Endodermal cell (in vitro differentiated cells): ENCODE measurements at regions not wholly inside any gene's neighbourhood (a gene's known extent, or its start where the extent isn't known, plus 50 kb on each side); places are given as distances from the start of the nearest gene placed in this dataset.
A peak's percentile ranks its signal among the peaks of the same experiment; 100 is the strongest.

Experiments
- DNase-seq: peaks from one replicate; pipeline ENCODE4 v3.0.0-alpha.2; 2017
- H3K27ac ChIP-seq: 2 replicates; pipeline ENCODE4 v1.5.1; 2013; ENCODE audit warnings: mild to moderate bottlenecking, low read depth, low read length, moderate library complexity
- H3K27me3 ChIP-seq: 2 replicates; pipeline ENCODE4 v1.6.1; 2013; ENCODE audit warnings: mild to moderate bottlenecking, low read length, moderate library complexity; ENCODE audit not compliant: insufficient read depth, control insufficient read depth, poor library complexity, severe bottlenecking
- H3K36me3 ChIP-seq: 2 replicates; pipeline ENCODE4 v1.7.0; 2013; ENCODE audit warnings: mild to moderate bottlenecking, low read length, moderate library complexity; ENCODE audit not compliant: control insufficient read depth, insufficient read depth
- H3K4me1 ChIP-seq: one replicate; pipeline ENCODE4 v1.7.0; 2013; ENCODE audit warnings: low read length; ENCODE audit not compliant: control insufficient read depth, insufficient read depth
- H3K4me3 ChIP-seq: 2 replicates; pipeline ENCODE4 v1.5.1; 2013; ENCODE audit warnings: mild to moderate bottlenecking, low read length, moderate library complexity
- H3K9ac ChIP-seq: 2 replicates; pipeline ENCODE4 v1.6.1; 2013; ENCODE audit warnings: mild to moderate bottlenecking, low read length, moderate library complexity; ENCODE audit not compliant: poor library complexity, severe bottlenecking; ENCODE audit errors: extremely low read depth
- H3K9me3 ChIP-seq: 2 replicates; pipeline ENCODE4 v1.6.1; 2013; ENCODE audit warnings: mild to moderate bottlenecking, low read length, moderate library complexity; ENCODE audit not compliant: control insufficient read depth
- H3K27ac Mint-ChIP-seq: 2 replicates; pipeline ENCODE4 v1.8.0; 2020; ENCODE audit warnings: mixed read lengths
- H3K27me3 Mint-ChIP-seq: 2 replicates; pipeline ENCODE4 v1.8.0; 2021; ENCODE audit warnings: mild to moderate bottlenecking, mixed read lengths; ENCODE audit not compliant: insufficient read depth
- H3K36me3 Mint-ChIP-seq: 2 replicates; pipeline ENCODE4 v1.8.0; 2020; ENCODE audit warnings: low read depth, mixed read lengths
- H3K4me1 Mint-ChIP-seq: 2 replicates; pipeline ENCODE4 v1.8.0; 2020; ENCODE audit warnings: mixed read lengths
- H3K4me3 Mint-ChIP-seq: 2 replicates; pipeline ENCODE4 v1.8.0; 2020; ENCODE audit warnings: mild to moderate bottlenecking, moderate library complexity, mixed read lengths
- H3K9me3 Mint-ChIP-seq: 2 replicates; pipeline ENCODE4 v1.8.0; 2020; ENCODE audit warnings: mild to moderate bottlenecking, mixed read lengths
- CTCF ChIP-seq: fragments of 200-600 bp; sonication (generic); conservative IDR thresholded peaks from 2 replicates; pipeline ENCODE4 v1.5.0; 2021; ENCODE audit warnings: antibody characterized with exemption, mild to moderate bottlenecking
- WGBS, 2 experiments: methylation state at CpG; one replicate each; pipeline versions ENCODE4 v1.1.5 to v1.1.7; 2013; ENCODE audit warnings: missing lambda C conversion rate in 2 of 2, mixed read lengths in 1 of 2; ENCODE audit not compliant: insufficient coverage in 1 of 2, insufficient read length in 1 of 2; 5-methylcytosine and 5-hydroxymethylcytosine counted together

GRCh38 chr4:123939621-123940020 is 543.0 kb downstream of the SPRY1 start:
- no peak overlapping the region for H3K9ac ChIP-seq
- no peaks in the 10 kb centered on the region for H3K36me3 Mint-ChIP-seq
- 88% methylated on average over 1 of the region's 1 CpG; no CpG with 5 or more reads in 1 of the 2 experiments for WGBS, 2 experiments

DNA sequence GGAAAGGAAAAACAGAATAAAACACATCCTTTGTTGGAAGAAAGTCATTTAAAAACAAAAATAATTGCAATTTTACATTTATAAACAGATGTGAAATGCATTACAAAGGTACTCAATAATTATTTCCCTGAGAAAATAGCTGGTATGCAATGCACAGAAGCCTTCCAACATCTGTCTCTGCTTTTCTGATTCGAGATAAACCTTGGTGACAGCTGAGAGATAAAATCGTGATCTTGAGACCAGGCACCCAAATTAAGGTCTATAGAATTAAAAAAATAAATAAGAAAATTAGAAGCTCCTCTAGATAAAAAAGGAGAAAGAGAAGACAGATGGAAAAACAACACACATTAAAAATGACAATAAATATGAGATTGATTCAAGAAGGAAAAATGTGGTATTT is 544.0 kb downstream of the SPRY1 start:
- H3K9ac ChIP-seq, result no peak overlapping the region
- 97% methylated on average over 2 of the region's 2 CpGs; no CpG with 5 or more reads in 1 of the 2 experiments for WGBS, 2 experiments

More at GRCh38 chr4:123939621-123940020, 543.0 kb downstream of the SPRY1 start:
- Histone ChIP-seq H3K9me3 (no peaks in the 10 kb centered on the region), H3K36me3 (no peaks in the 10 kb centered on the region), H3K4me3 (no peak overlapping the region), H3K27me3 (no peaks in the 10 kb centered on the region), H3K4me1 (no peaks in the 10 kb centered on the region), H3K27ac (no peak overlapping the region)
- Mint-ChIP-seq H3K9me3 (no peaks in the 10 kb centered on the region), H3K27me3 (no peaks in the 10 kb centered on the region), H3K4me1 (no peaks in the 10 kb centered on the region), H3K27ac (no peak overlapping the region), H3K4me3 (no peak overlapping the region)
- no peak for TF ChIP-seq CTCF
- no peak for DNase-seq

GRCh38 chr4:123941306-123941705 is 544.7 kb downstream of the SPRY1 start:
- TF ChIP-seq CTCF, result no peak
- 86% methylated on average over 1 of the region's 1 CpG; no CpG with 5 or more reads in 1 of the 2 experiments for WGBS, 2 experiments
- Histone ChIP-seq H3K27ac (peak overlapping the region; percentile 70), H3K4me1 (no peaks in the 10 kb centered on the region), H3K4me3 (no peak overlapping the region), H3K9me3 (no peaks in the 10 kb centered on the region), H3K36me3 (no peaks in the 10 kb centered on the region), H3K27me3 (no peaks in the 10 kb centered on the region), H3K9ac (no peak overlapping the region)
- H3K4me3 Mint-ChIP-seq, result no peak overlapping the region
- H3K27ac Mint-ChIP-seq, result no peak overlapping the region
- no peaks in the 10 kb centered on the region for H3K4me1 Mint-ChIP-seq
- no peaks in the 10 kb centered on the region for H3K27me3 Mint-ChIP-seq
- H3K36me3 Mint-ChIP-seq, result no peaks in the 10 kb centered on the region
- DNase-seq, result no peak
- no peaks in the 10 kb centered on the region for H3K9me3 Mint-ChIP-seq

More for the DNA sequence above, 544.0 kb downstream of the SPRY1 start:
- Mint-ChIP-seq H3K27ac (no peak overlapping the region), H3K27me3 (no peaks in the 10 kb centered on the region), H3K4me3 (no peak overlapping the region), H3K36me3 (no peaks in the 10 kb centered on the region), H3K9me3 (no peaks in the 10 kb centered on the region), H3K4me1 (no peaks in the 10 kb centered on the region)
- Histone ChIP-seq H3K4me1 (no peaks in the 10 kb centered on the region), H3K9me3 (no peaks in the 10 kb centered on the region), H3K27me3 (no peaks in the 10 kb centered on the region), H3K36me3 (no peaks in the 10 kb centered on the region), H3K4me3 (no peak overlapping the region), H3K27ac (no peak overlapping the region)
- no peak for DNase-seq
- no peak for TF ChIP-seq CTCF
